ENCODE measurements at regions not wholly inside any gene's neighbourhood (a gene's known extent, or its start where the extent isn't known, plus 50 kb on each side); places are given as distances from the start of the nearest gene placed in this dataset.

DNA sequence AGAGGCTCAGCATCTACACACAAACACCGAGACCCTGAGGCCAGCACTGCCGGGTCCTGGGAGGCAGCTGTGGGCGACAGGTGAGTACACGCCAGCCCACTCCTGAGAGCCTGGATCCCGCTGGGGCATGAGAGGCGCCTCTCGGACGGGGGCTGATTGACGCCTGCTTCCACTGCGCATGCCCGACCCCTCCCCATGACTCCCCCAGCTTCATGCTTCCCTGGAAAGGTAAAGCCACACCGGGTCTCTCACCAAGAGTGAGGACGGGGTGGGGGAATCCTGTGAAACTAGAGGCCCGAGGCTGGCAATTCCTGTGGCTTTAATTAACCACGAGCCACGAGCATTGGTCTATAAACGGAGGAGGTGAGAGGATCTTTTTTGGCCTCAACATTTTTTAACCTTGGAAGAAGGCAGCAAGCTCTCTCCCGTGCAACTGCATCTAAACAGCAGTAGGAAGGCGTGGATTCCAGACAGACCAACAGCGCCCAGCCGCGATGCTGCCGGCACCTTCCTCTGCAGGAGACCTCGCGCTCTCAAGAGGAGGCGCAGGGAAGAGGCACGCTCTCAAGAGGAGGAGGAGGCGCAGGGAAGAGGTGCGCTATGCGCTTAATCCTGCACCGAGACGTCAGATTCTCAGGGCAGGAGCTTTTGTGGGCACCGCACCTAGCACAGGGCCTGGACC lies 71.8 kb upstream of the METRNL start:
- H3K4me3 ChIP-seq (ENCODE audit: low read depth in 2 of 2, low read length in 2 of 2), result no peak overlapping the region
- BruUV-seq (replicated peaks), result no TSS peak
- DNase-seq (ENCODE audit: low read depth, low spot score) (no peak), ATAC-seq (no peak)
- H3K4me1 ChIP-seq (ENCODE audit: control insufficient read depth, insufficient read depth, low read length), result peaks cover 6% of the 10 kb centered on the region
- TF ChIP-seq POLR2AphosphoS5 (IDR thresholded peaks at IDR 0.05; ENCODE audit: low read depth, low read length) (no peak), SIN3A (IDR thresholded peaks at IDR 0.05; ENCODE audit: borderline replicate concordance, insufficient read depth, low read depth, low read length) (no peak), CTCF (IDR thresholded peaks at IDR 0.05) (no peak), TCF7L2 (IDR thresholded peaks at IDR 0.05; ENCODE audit: low read depth, low read length) (no peak), REST (IDR thresholded peaks at IDR 0.05; ENCODE audit: insufficient read depth in 1 of 2, low read depth in 2 of 2, low read length in 1 of 2) (no peak)
- H3K36me3 ChIP-seq (ENCODE audit: control insufficient read depth, insufficient read depth, low read length), result peaks cover 4% of the 10 kb centered on the region; the same call in 1 of the 2 replicates
- ChIA-PET CTCF (no interaction called here), POLR2A (no interaction called here)
- no peaks in the 10 kb centered on the region for H3K27me3 ChIP-seq (ENCODE audit: control insufficient read depth, insufficient read depth, low read length)
- no peak overlapping the region for H3K27ac ChIP-seq (ENCODE audit: low read length)
- intact Hi-C loops (cut with micrococcal nuclease; ENCODE audit: unreplicated experiment), result no loop called here
- in situ Hi-C loops (cut with HindIII; ENCODE audit: low pct_unique_long_range_greater_than_20kb, low sequenced_read_pairs), result no loop called here
- H3K9me3 ChIP-seq (ENCODE audit: control insufficient read depth, insufficient read depth, low read depth, low read length), result no peaks in the 10 kb centered on the region

- POLR2A ChIA-PET, result no interaction called here
- H3K36me3 ChIP-seq (ENCODE audit: control insufficient read depth, insufficient read depth, low read length), result peaks cover 4% of the 10 kb centered on the region; the same call in 1 of the 2 replicates
- H3K27ac ChIP-seq (ENCODE audit: low read length), result no peak overlapping the region
- peaks cover 6% of the 10 kb centered on the region for H3K4me1 ChIP-seq (ENCODE audit: control insufficient read depth, insufficient read depth, low read length)
- TF ChIP-seq CTCF (IDR thresholded peaks at IDR 0.05) (no peak), REST (IDR thresholded peaks at IDR 0.05; ENCODE audit: insufficient read depth in 1 of 2, low read depth in 2 of 2, low read length in 1 of 2) (no peak), POLR2AphosphoS5 (IDR thresholded peaks at IDR 0.05; ENCODE audit: low read depth, low read length) (no peak), SIN3A (IDR thresholded peaks at IDR 0.05; ENCODE audit: borderline replicate concordance, insufficient read depth, low read depth, low read length) (no peak), TCF7L2 (IDR thresholded peaks at IDR 0.05; ENCODE audit: low read depth, low read length) (no peak)
- H3K9me3 ChIP-seq (ENCODE audit: control insufficient read depth, insufficient read depth, low read depth, low read length), result no peaks in the 10 kb centered on the region
- intact Hi-C loops (cut with micrococcal nuclease; ENCODE audit: unreplicated experiment), result no loop called here
- no TSS peak for BruUV-seq (replicated peaks)
- in situ Hi-C loops (cut with HindIII; ENCODE audit: low pct_unique_long_range_greater_than_20kb, low sequenced_read_pairs), result no loop called here
- DNase-seq (ENCODE audit: low read depth, low spot score) (no peak), ATAC-seq (no peak)
- CTCF ChIA-PET, result no interaction called here
- H3K27me3 ChIP-seq (ENCODE audit: control insufficient read depth, insufficient read depth, low read length), result no peaks in the 10 kb centered on the region
- H3K4me3 ChIP-seq (ENCODE audit: low read depth in 2 of 2, low read length in 2 of 2), result no peak overlapping the region
Observed at GRCh38 chr17:83008186-83008510, 71.3 kb upstream of the METRNL start.
